Activated gamma-delta T cell (primary cell): ENCODE measurements at regions not wholly inside any gene's neighbourhood (a gene's known extent, or its start where the extent isn't known, plus 50 kb on each side); places are given as distances from the start of the nearest gene placed in this dataset.
"Not testable (repeated sequence)": the region's sequence is repeated elsewhere in the genome, so short reads cannot be mapped to it uniquely, and the experiment has no call there.

Experiments used
- DNase-seq: peaks from one replicate; lab custom pipeline; 2025; lab: John Stamatoyannopoulos, UW

GRCh38 chr3:18124501-18124900, 300.6 kb downstream of the SATB1 start:
- DNase-seq, result no peak

GRCh38 chr3:18122264-18122663, 302.9 kb downstream of the SATB1 start:
- DNase-seq, result no peak

- DNase-seq, result no peak
These were observed 304.1 kb downstream of the SATB1 start for GRCh38 chr3:18121020-18121419.

DNA sequence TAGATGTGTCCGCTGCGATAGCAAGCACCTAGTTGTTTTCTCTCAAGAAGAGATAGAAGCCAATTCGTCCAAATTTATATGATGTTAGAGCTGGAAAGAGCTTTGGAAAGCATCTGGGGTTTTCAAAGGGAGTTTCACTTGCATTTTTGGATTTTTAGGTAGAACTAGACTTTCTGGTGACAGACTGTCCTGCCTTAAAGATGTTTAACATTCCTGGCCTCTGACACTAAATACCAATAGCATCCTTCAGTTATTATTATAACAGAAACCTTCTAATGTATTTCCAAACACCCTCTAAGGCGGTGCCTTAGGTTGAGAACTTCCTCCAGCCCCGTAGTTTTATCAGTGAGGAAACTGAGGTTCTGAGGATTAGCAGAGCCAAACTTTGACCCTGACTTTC, 305.3 kb downstream of the SATB1 start:
- no peak for DNase-seq

GRCh38 chr3:18114894-18115293, 310.2 kb downstream of the SATB1 start:
- no peak for DNase-seq

- DNase-seq, result no peak
These were observed 311.7 kb downstream of the SATB1 start for GRCh38 chr3:18113417-18113816.

DNA sequence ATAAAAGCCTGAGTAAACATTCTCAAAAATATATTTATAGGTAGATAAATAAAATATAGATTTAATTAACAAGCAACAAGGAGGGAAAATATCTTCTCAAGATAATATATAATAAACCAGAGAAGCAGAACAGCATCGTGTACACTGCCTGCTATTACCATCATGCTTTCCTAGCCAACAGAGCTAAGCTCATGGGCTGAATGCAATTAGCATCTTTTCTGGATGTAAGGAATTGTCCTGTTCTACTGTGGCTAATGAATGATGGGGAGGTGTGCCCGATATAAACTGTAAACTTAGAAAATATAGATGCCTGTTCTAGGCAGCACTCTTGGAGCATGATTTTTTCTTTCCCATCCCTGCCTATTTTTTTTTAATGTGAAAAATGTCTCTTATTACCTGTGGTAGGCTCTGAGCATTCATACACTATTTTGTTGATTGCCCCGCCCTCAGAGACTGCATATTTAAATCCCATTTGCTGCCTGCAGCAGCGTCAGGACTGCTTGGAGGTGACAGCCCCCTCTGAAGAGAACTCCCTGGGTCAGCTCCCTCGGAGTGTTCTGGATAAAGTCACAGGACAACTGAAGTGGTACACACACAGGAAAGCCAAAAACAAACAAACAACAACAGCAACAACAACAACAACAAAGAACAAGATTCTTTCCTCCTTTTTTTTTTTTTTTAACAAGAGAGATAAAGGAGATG, 312.3 kb downstream of the SATB1 start:
- no peak for DNase-seq

GRCh38 chr3:18111796-18112232, 313.3 kb downstream of the SATB1 start:
- no peak for DNase-seq

DNA sequence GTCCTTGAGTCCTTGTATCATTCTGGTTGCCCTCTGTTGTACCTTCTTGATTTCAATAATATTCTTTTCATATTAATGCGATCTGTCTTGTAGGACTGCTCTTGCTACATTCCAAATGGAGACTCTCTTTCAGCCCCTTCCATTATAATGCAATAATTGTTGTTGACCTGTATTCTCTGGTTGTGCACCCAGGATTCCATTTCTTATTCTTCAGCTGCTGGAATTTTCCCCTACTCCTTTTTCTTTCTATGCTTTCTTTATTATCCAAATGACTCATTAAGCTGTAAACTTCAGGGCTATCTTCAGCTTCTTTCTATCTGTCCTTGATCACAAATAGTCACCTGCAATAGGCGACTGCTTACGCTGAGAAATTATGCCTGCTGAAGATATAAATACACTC, 321.5 kb downstream of the SATB1 start:
- DNase-seq, result no peak

- DNase-seq, result no peak
These were observed 325.0 kb downstream of the SATB1 start for GRCh38 chr3:18100121-18100520.

- no peak for DNase-seq
These were observed 325.5 kb downstream of the SATB1 start for GRCh38 chr3:18099611-18100010.

DNA sequence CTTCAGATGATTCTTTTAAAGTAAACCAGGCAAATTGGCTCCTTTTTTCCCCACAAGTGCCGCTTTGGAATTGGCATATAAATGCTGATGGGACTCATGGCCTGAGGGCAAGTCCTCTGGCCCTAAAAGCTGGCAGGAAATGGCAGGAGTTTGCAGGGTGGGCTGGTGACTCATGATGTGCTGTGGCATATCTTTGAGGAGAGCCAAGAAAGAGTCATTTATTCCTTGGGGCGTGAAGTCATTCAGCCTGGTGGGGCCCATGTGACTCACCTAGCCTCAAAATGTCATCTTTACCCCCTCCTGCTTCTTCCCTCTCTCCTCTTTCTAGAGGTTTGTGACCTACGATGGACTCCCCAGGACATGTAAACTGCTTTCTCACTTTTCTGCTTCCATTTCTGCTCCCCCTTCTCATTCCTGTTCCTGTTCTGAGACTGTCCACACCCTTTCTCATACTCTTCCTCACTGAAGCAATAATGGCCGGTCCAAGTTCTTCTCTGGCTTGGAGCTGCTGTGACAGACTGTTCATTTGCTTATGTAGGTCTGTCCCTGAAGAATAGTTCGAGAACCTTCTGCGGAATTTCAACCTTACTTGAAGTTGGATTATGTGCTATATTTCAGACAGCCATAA, 326.1 kb downstream of the SATB1 start:
- no peak for DNase-seq

GRCh38 chr3:18097989-18098388, 327.1 kb downstream of the SATB1 start:
- no peak for DNase-seq

- no peak for DNase-seq
These were observed 327.7 kb downstream of the SATB1 start for GRCh38 chr3:18097473-18097872.

GRCh38 chr3:18092726-18093125, 332.4 kb downstream of the SATB1 start:
- no peak for DNase-seq

GRCh38 chr3:18090377-18090776, 334.8 kb downstream of the SATB1 start:
- no peak for DNase-seq

- DNase-seq, result no peak
These were observed 337.2 kb downstream of the SATB1 start for GRCh38 chr3:18087988-18088387.

DNA sequence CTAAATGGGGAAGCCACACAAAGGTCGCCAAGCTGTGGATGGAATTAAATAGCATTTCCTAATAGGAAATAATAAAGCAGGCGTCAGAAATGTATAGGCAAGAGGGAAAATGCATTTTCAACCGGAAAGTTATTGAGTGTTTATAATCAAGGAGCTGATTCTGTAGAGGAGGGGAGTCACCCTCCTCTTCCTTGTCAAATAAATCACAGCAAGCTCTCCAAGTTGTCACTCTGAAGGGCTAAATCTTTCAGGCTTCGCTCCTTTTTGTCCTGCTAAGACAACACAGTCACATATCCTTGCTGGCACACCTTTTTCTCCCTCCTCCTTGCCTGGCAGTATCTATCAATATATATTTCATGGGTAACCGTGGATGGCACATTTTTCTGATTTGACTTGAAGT, 338.4 kb downstream of the SATB1 start:
- DNase-seq, result no peak

DNA sequence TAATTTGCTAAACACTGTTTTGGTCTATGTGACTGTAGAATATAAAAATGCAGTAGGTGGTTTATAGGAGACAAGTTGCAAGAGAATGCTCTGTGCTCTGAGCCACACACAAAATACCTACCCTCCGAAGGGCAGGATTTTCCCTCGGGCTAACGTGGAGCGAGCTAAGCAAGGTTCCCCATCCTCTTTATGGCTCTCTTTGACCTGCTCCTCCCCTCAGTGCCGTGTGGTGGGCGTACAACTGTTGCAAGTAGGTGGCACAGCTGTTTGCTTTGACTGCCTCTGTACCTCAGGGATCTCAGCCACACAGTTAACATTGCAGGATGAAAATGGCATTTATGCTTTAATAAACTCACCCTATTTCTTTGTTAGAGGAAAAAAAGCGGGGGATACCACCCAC, 339.1 kb downstream of the SATB1 start:
- no peak for DNase-seq

DNA sequence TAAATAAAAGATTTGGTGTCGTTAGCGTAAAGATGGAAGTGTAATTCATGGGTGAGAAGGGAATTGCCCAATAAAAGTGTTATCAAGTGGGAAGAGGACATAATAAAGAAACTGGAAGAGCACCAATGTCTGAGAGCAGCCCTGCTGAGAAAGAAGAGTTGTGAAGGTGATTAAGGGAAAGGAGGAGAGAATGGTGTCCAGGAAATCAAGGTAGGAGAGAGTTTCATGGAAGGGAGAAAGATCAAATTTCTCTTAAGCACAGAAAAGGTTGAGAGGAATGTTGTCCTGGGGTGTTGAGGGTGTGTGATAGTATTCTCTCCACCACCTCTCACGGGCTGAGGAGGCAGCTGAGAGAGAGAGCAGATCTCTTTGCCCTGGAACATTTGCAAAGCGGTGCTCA, 339.7 kb downstream of the SATB1 start:
- no peak for DNase-seq

DNA sequence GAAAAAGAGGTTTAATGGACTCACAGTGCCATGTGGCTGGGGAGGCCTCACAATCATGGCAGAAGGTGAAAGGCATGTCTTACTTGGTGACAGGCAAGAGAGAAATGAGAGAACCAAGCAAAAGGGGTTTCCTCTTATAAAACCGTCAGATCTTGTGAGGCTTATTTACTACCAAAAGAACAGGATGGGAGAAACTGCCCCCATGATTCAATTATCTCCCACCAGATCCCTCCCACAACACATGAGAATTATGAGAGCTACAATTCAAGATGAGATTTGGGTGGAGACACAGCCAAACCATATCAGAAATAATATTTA, 340.8 kb upstream of the TBC1D5 start:
- not testable (repeated sequence) for DNase-seq

GRCh38 chr3:18082551-18083272, 340.3 kb upstream of the TBC1D5 start:
- no peak for DNase-seq

DNA sequence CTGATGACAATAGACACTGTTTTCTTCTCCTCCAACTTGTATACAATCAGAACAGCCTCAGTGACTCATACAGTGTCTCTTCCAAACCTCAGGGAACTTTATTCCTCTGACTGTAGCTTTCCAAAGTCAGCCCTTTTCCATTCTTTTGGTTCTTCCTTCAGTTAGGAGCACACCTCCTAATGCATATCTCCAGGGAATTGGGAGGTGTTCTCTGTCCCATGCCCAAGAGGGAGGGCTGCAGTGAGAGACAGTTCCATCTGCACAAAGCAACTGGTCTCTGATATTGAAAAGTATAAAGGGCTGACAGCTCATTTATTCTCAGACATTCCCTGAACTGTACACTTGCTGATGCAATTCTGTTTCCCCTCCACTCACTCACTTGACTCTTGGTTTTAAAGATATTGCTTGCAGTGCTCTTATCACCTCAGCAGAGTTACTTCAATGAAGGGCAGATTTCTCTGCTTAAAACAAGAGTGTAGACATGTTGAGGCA, 337.8 kb upstream of the TBC1D5 start:
- no peak for DNase-seq
